ENCODE measurements at regions not wholly inside any gene's neighbourhood (a gene's known extent, or its start where the extent isn't known, plus 50 kb on each side); places are given as distances from the start of the nearest gene placed in this dataset.

DNA sequence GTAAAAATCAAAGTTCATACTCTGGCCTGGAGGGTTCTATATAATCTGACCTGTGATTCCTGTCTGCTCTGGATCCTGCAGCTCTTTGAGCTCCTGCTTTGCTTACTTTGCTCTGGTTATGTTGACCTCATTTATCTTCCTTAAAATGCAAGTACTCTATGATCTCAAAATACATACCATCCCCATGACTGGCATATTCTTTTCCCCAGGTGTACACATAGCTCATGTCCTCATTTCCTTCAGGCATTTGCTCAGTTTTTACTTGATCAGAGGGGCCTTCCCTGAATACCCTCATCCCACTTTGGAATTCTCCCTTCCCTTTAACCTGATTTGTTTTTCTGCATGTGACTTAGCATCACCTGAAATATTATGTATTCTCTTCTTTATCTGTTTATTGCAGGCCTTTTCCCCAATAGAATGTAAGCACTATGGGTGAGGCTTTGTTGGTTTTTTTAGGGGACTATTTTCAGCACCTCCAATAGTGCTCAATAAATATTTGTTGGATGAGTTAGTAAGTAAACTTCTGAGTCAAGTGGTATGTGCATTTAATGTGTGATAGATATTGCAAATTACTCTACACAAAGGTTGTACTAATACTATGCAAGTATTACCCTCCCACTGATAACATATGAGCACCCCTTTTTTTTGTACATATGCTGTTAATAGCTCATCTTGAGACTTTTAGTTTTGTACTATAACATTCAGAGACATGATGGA, 211.5 kb downstream of the NMUR2 start:
- H3K36me3 ChIP-seq (ENCODE audit: low read depth), result no peaks in the 10 kb centered on the region
- H3K4me3 ChIP-seq, result no peak overlapping the region
- TF ChIP-seq CTCF (IDR thresholded peaks at IDR 0.05), result no peak
- H3K9me3 ChIP-seq, result no peaks in the 10 kb centered on the region
- DNase-seq, result no peak
- ATAC-seq, result no peak
- H3K4me1 ChIP-seq (ENCODE audit: low read depth), result no peaks in the 10 kb centered on the region
- intact Hi-C loops (cut with DNase I, micrococcal nuclease), result no loop called here

- intact Hi-C loops (cut with DNase I, micrococcal nuclease), result no loop called here
- no peak for TF ChIP-seq CTCF (IDR thresholded peaks at IDR 0.05)
- ATAC-seq, result no peak
These were observed 216.8 kb downstream of the NMUR2 start for GRCh38 chr5:152188251-152188650.

GRCh38 chr5:152187668-152188067, 217.4 kb downstream of the NMUR2 start:
- no peaks in the 10 kb centered on the region for H3K36me3 ChIP-seq (ENCODE audit: low read depth)
- H3K9me3 ChIP-seq, result no peaks in the 10 kb centered on the region
- ATAC-seq (no peak), DNase-seq (no peak)
- no peaks in the 10 kb centered on the region for H3K4me1 ChIP-seq (ENCODE audit: low read depth)
- TF ChIP-seq CTCF (IDR thresholded peaks at IDR 0.05), result no peak
- no peak overlapping the region for H3K4me3 ChIP-seq
- intact Hi-C loops (cut with DNase I, micrococcal nuclease), result no loop called here

More at GRCh38 chr5:152188251-152188650, 216.8 kb downstream of the NMUR2 start:
- Histone ChIP-seq H3K9me3 (no peaks in the 10 kb centered on the region), H3K4me3 (no peak overlapping the region), H3K4me1 (ENCODE audit: low read depth) (no peaks in the 10 kb centered on the region), H3K36me3 (ENCODE audit: low read depth) (no peaks in the 10 kb centered on the region)
- no peak for DNase-seq

GRCh38 chr5:152185547-152186245, 219.4 kb downstream of the NMUR2 start:
- DNase-seq, result no peak
- H3K36me3 ChIP-seq (ENCODE audit: low read depth), result no peaks in the 10 kb centered on the region
- TF ChIP-seq CTCF (IDR thresholded peaks at IDR 0.05), result no peak
- no peak for ATAC-seq
- H3K4me1 ChIP-seq (ENCODE audit: low read depth), result no peaks in the 10 kb centered on the region
- intact Hi-C loops (cut with DNase I, micrococcal nuclease), result no loop called here
- H3K4me3 ChIP-seq, result no peak overlapping the region
- no peaks in the 10 kb centered on the region for H3K9me3 ChIP-seq

GRCh38 chr5:152184266-152184665, 220.8 kb downstream of the NMUR2 start:
- Histone ChIP-seq H3K4me1 (ENCODE audit: low read depth) (no peaks in the 10 kb centered on the region), H3K36me3 (ENCODE audit: low read depth) (no peaks in the 10 kb centered on the region), H3K4me3 (no peak overlapping the region), H3K9me3 (peaks cover 5% of the 10 kb centered on the region)
- ATAC-seq (no peak), DNase-seq (no peak)
- TF ChIP-seq CTCF (IDR thresholded peaks at IDR 0.05), result no peak
- intact Hi-C loops (cut with DNase I, micrococcal nuclease), result no loop called here
